ENCODE measurements at regions not wholly inside any gene's neighbourhood (a gene's known extent, or its start where the extent isn't known, plus 50 kb on each side); places are given as distances from the start of the nearest gene placed in this dataset.

GRCh38 chr7:46153583-46153950 is 232.5 kb upstream of the IGFBP3 start:
- H3K27me3 ChIP-seq (replicated peaks; ENCODE audit: insufficient read depth) = no peaks in the 10 kb centered on the region
- H3K4me1 ChIP-seq (replicated peaks) = no peaks in the 10 kb centered on the region
- WGBS = 88% methylated on average over 1 of the region's 1 CpG

GRCh38 chr7:46152696-46153095 is 231.6 kb upstream of the IGFBP3 start:
- no peak for TF ChIP-seq POLR2A (IDR thresholded peaks at IDR 0.05)
- TF ChIP-seq POLR2AphosphoS5 (IDR thresholded peaks at IDR 0.05) = no peak
- no peak for TF ChIP-seq CTCF (IDR thresholded peaks at IDR 0.05)
- no peaks in the 10 kb centered on the region for H3K27me3 ChIP-seq (replicated peaks; ENCODE audit: insufficient read depth)
- intact Hi-C loops (cut with DNase I) = no loop called here
- H3K4me3 ChIP-seq = no peak overlapping the region
- H3K36me3 ChIP-seq = no peaks in the 10 kb centered on the region
- no peak overlapping the region for H3K27ac ChIP-seq
- no peaks in the 10 kb centered on the region for H3K4me1 ChIP-seq (replicated peaks)
- 74% methylated on average over 2 of the region's 2 CpGs for WGBS
- DNase-seq (ENCODE audit: low spot score) = no peak
- H3K9me3 ChIP-seq = no peaks in the 10 kb centered on the region

More at GRCh38 chr7:46153583-46153950, 232.5 kb upstream of the IGFBP3 start:
- intact Hi-C loops (cut with DNase I) = no loop called here
- DNase-seq (ENCODE audit: low spot score) = no peak
- no peak overlapping the region for H3K27ac ChIP-seq
- H3K9me3 ChIP-seq = no peaks in the 10 kb centered on the region
- no peaks in the 10 kb centered on the region for H3K36me3 ChIP-seq
- TF ChIP-seq POLR2A (IDR thresholded peaks at IDR 0.05) (no peak), CTCF (IDR thresholded peaks at IDR 0.05) (no peak), POLR2AphosphoS5 (IDR thresholded peaks at IDR 0.05) (no peak)
- H3K4me3 ChIP-seq = no peak overlapping the region

GRCh38 chr7:46150721-46151120 is 229.6 kb upstream of the IGFBP3 start:
- Histone ChIP-seq H3K27me3 (replicated peaks; ENCODE audit: insufficient read depth) (no peaks in the 10 kb centered on the region), H3K4me3 (no peak overlapping the region), H3K9me3 (no peaks in the 10 kb centered on the region), H3K27ac (no peak overlapping the region), H3K4me1 (replicated peaks) (no peaks in the 10 kb centered on the region), H3K36me3 (no peaks in the 10 kb centered on the region)
- no peak for DNase-seq (ENCODE audit: low spot score)
- intact Hi-C loops (cut with DNase I) = no loop called here
- no peak for TF ChIP-seq POLR2AphosphoS5 (IDR thresholded peaks at IDR 0.05)
- no peak for TF ChIP-seq CTCF (IDR thresholded peaks at IDR 0.05)
- TF ChIP-seq POLR2A (IDR thresholded peaks at IDR 0.05) = no peak

GRCh38 chr7:46150202-46150601 is 229.1 kb upstream of the IGFBP3 start:
- DNase-seq (ENCODE audit: low spot score) = no peak
- intact Hi-C loops (cut with DNase I) = no loop called here
- no peaks in the 10 kb centered on the region for H3K4me1 ChIP-seq (replicated peaks)
- TF ChIP-seq CTCF (IDR thresholded peaks at IDR 0.05) (no peak), POLR2AphosphoS5 (IDR thresholded peaks at IDR 0.05) (no peak), POLR2A (IDR thresholded peaks at IDR 0.05) (no peak)
- H3K9me3 ChIP-seq = no peaks in the 10 kb centered on the region
- H3K27ac ChIP-seq = no peak overlapping the region
- 35% methylated on average over 1 of the region's 1 CpG for WGBS
- H3K27me3 ChIP-seq (replicated peaks; ENCODE audit: insufficient read depth) = no peaks in the 10 kb centered on the region
- H3K4me3 ChIP-seq = no peak overlapping the region
- H3K36me3 ChIP-seq = no peaks in the 10 kb centered on the region

GRCh38 chr7:46147871-46148270 is 226.8 kb upstream of the IGFBP3 start:
- intact Hi-C loops (cut with DNase I) = no loop called here
- no peak overlapping the region for H3K27ac ChIP-seq
- DNase-seq (ENCODE audit: low spot score) = no peak
- no peaks in the 10 kb centered on the region for H3K36me3 ChIP-seq
- H3K4me1 ChIP-seq (replicated peaks) = no peaks in the 10 kb centered on the region
- H3K27me3 ChIP-seq (replicated peaks; ENCODE audit: insufficient read depth) = no peaks in the 10 kb centered on the region
- no peak overlapping the region for H3K4me3 ChIP-seq
- TF ChIP-seq CTCF (IDR thresholded peaks at IDR 0.05) (no peak), POLR2AphosphoS5 (IDR thresholded peaks at IDR 0.05) (no peak), POLR2A (IDR thresholded peaks at IDR 0.05) (no peak)
- no peaks in the 10 kb centered on the region for H3K9me3 ChIP-seq
- WGBS = 81% methylated on average over 2 of the region's 2 CpGs
